ENCODE measurements at regions not wholly inside any gene's neighbourhood (a gene's known extent, or its start where the extent isn't known, plus 50 kb on each side); places are given as distances from the start of the nearest gene placed in this dataset.

- H3K9me3 ChIP-seq (ENCODE audit: low read depth) = no peaks in the 10 kb centered on the region
- no peak overlapping the region for H3K4me2 ChIP-seq
- no peak overlapping the region for H3K27ac ChIP-seq
- H3K36me3 ChIP-seq (replicated peaks; ENCODE audit: insufficient read depth, low read depth) = no peaks in the 10 kb centered on the region
- H2AFZ ChIP-seq = no peak overlapping the region
- H3K4me3 ChIP-seq = no peak overlapping the region
- H3K79me2 ChIP-seq = no peaks in the 10 kb centered on the region
- H4K20me1 ChIP-seq (ENCODE audit: insufficient read depth, poor library complexity, severe bottlenecking) = no peaks in the 10 kb centered on the region
- DNase-seq (ENCODE audit: low spot score) = no peak
- H3K9me2 ChIP-seq (replicated peaks; ENCODE audit: insufficient read depth) = no peaks in the 10 kb centered on the region
- TF ChIP-seq EZH2 (IDR thresholded peaks at IDR 0.05; ENCODE audit: borderline replicate concordance) = no peak
- TF ChIP-seq EZH2phosphoT487 (IDR thresholded peaks at IDR 0.05; ENCODE audit: low read depth, severe bottlenecking, unreplicated experiment) = no peak
- no peak for TF ChIP-seq CTCF (IDR thresholded peaks at IDR 0.05; ENCODE audit: poor library complexity)
- no peaks in the 10 kb centered on the region for H3K27me3 ChIP-seq
- H3K4me1 ChIP-seq (ENCODE audit: insufficient read depth) = no peaks in the 10 kb centered on the region
Observed at GRCh38 chr4:108567831-108568230, 52.5 kb upstream of the RPL34 start.

- H4K20me1 ChIP-seq (ENCODE audit: insufficient read depth, poor library complexity, severe bottlenecking) = no peaks in the 10 kb centered on the region
- H2AFZ ChIP-seq = no peak overlapping the region
- H3K4me2 ChIP-seq = no peak overlapping the region
- WGBS (ENCODE audit: low lambda C conversion rate, missing lambda C conversion rate) = 32% methylated on average over 3 of the region's 3 CpGs
- no peak overlapping the region for H3K27ac ChIP-seq
- H3K79me2 ChIP-seq = no peaks in the 10 kb centered on the region
- H3K36me3 ChIP-seq (replicated peaks; ENCODE audit: insufficient read depth, low read depth) = no peaks in the 10 kb centered on the region
- no peak overlapping the region for H3K4me3 ChIP-seq
- no peaks in the 10 kb centered on the region for H3K9me2 ChIP-seq (replicated peaks; ENCODE audit: insufficient read depth)
- H3K4me1 ChIP-seq (ENCODE audit: insufficient read depth) = no peaks in the 10 kb centered on the region
- H3K9me3 ChIP-seq (ENCODE audit: low read depth) = no peaks in the 10 kb centered on the region
- no peak for TF ChIP-seq EZH2phosphoT487 (IDR thresholded peaks at IDR 0.05; ENCODE audit: low read depth, severe bottlenecking, unreplicated experiment)
- TF ChIP-seq CTCF (IDR thresholded peaks at IDR 0.05; ENCODE audit: poor library complexity) = no peak
- TF ChIP-seq EZH2 (IDR thresholded peaks at IDR 0.05; ENCODE audit: borderline replicate concordance) = no peak
- H3K27me3 ChIP-seq = no peaks in the 10 kb centered on the region
- DNase-seq (ENCODE audit: low spot score) = no peak
Observed at GRCh38 chr4:108561116-108561515, 59.3 kb upstream of the RPL34 start.

GRCh38 chr4:108560616-108561015 is 59.8 kb upstream of the RPL34 start:
- Histone ChIP-seq H3K4me3 (no peak overlapping the region), H2AFZ (no peak overlapping the region), H3K4me2 (no peak overlapping the region), H4K20me1 (ENCODE audit: insufficient read depth, poor library complexity, severe bottlenecking) (no peaks in the 10 kb centered on the region), H3K27me3 (no peaks in the 10 kb centered on the region), H3K27ac (no peak overlapping the region), H3K9me3 (ENCODE audit: low read depth) (no peaks in the 10 kb centered on the region), H3K79me2 (no peaks in the 10 kb centered on the region), H3K36me3 (replicated peaks; ENCODE audit: insufficient read depth, low read depth) (no peaks in the 10 kb centered on the region), H3K4me1 (ENCODE audit: insufficient read depth) (no peaks in the 10 kb centered on the region), H3K9me2 (replicated peaks; ENCODE audit: insufficient read depth) (no peaks in the 10 kb centered on the region)
- WGBS (ENCODE audit: low lambda C conversion rate, missing lambda C conversion rate) = 41% methylated on average over 4 of the region's 4 CpGs
- TF ChIP-seq EZH2 (IDR thresholded peaks at IDR 0.05; ENCODE audit: borderline replicate concordance) (no peak), EZH2phosphoT487 (IDR thresholded peaks at IDR 0.05; ENCODE audit: low read depth, severe bottlenecking, unreplicated experiment) (no peak), CTCF (IDR thresholded peaks at IDR 0.05; ENCODE audit: poor library complexity) (no peak)
- DNase-seq (ENCODE audit: low spot score) = no peak

GRCh38 chr4:108559911-108560310 is 60.5 kb upstream of the RPL34 start:
- H2AFZ ChIP-seq = no peak overlapping the region
- no peak for TF ChIP-seq EZH2 (IDR thresholded peaks at IDR 0.05; ENCODE audit: borderline replicate concordance)
- no peak for TF ChIP-seq EZH2phosphoT487 (IDR thresholded peaks at IDR 0.05; ENCODE audit: low read depth, severe bottlenecking, unreplicated experiment)
- no peak for TF ChIP-seq CTCF (IDR thresholded peaks at IDR 0.05; ENCODE audit: poor library complexity)
- no peak overlapping the region for H3K4me2 ChIP-seq
- H3K9me3 ChIP-seq (ENCODE audit: low read depth) = no peaks in the 10 kb centered on the region
- H3K4me3 ChIP-seq = no peak overlapping the region
- H3K36me3 ChIP-seq (replicated peaks; ENCODE audit: insufficient read depth, low read depth) = no peaks in the 10 kb centered on the region
- no peaks in the 10 kb centered on the region for H3K27me3 ChIP-seq
- H4K20me1 ChIP-seq (ENCODE audit: insufficient read depth, poor library complexity, severe bottlenecking) = no peaks in the 10 kb centered on the region
- no peak for DNase-seq (ENCODE audit: low spot score)
- H3K27ac ChIP-seq = no peak overlapping the region
- no peaks in the 10 kb centered on the region for H3K4me1 ChIP-seq (ENCODE audit: insufficient read depth)
- no peaks in the 10 kb centered on the region for H3K79me2 ChIP-seq
- 90% methylated on average over 3 of the region's 3 CpGs for WGBS (ENCODE audit: low lambda C conversion rate, missing lambda C conversion rate)
- H3K9me2 ChIP-seq (replicated peaks; ENCODE audit: insufficient read depth) = no peaks in the 10 kb centered on the region
